Immature natural killer cell (primary cell): ENCODE measurements at regions not wholly inside any gene's neighbourhood (a gene's known extent, or its start where the extent isn't known, plus 50 kb on each side); places are given as distances from the start of the nearest gene placed in this dataset.

Source experiments
- DNase-seq, 3 donors: peaks; one replicate each; pipeline ENCODE4 v3.0.0; 2022; ENCODE audit warnings: mixed read lengths in 1 of 3
- H3K27ac Mint-ChIP-seq, 6 donors: one replicate each; pipeline ENCODE4 v1.8.0; 2020; ENCODE audit warnings: mixed read lengths in 6 of 6, mild to moderate bottlenecking in 5 of 6, inconsistent platforms in 4 of 6, moderate library complexity in 3 of 6
- H3K27me3 Mint-ChIP-seq, 3 donors: one replicate each; pipeline ENCODE4 v1.8.0; 2020 to 2021; ENCODE audit warnings: low read depth in 3 of 3, mild to moderate bottlenecking in 3 of 3, mixed read lengths in 3 of 3, moderate library complexity in 3 of 3, inconsistent platforms in 1 of 3
- H3K36me3 Mint-ChIP-seq, 3 donors: one replicate each; pipeline ENCODE4 v1.8.0; 2020; ENCODE audit warnings: mixed read lengths in 3 of 3, inconsistent platforms in 2 of 3, mild to moderate bottlenecking in 2 of 3
- H3K4me1 Mint-ChIP-seq, 2 donors: one replicate each; pipeline ENCODE4 v1.8.0; 2020; ENCODE audit warnings: inconsistent platforms in 2 of 2, mild to moderate bottlenecking in 2 of 2, mixed read lengths in 2 of 2, moderate library complexity in 1 of 2
- H3K4me3 Mint-ChIP-seq, 5 donors: one replicate each; pipeline ENCODE4 v1.8.0; 2020; ENCODE audit warnings: mild to moderate bottlenecking in 5 of 5, mixed read lengths in 5 of 5, inconsistent platforms in 3 of 5, moderate library complexity in 3 of 5
- H3K9me3 Mint-ChIP-seq, 6 donors: one replicate each; pipeline ENCODE4 v1.8.0; 2020; ENCODE audit warnings: mild to moderate bottlenecking in 6 of 6, mixed read lengths in 6 of 6, inconsistent platforms in 4 of 6, moderate library complexity in 3 of 6

DNA sequence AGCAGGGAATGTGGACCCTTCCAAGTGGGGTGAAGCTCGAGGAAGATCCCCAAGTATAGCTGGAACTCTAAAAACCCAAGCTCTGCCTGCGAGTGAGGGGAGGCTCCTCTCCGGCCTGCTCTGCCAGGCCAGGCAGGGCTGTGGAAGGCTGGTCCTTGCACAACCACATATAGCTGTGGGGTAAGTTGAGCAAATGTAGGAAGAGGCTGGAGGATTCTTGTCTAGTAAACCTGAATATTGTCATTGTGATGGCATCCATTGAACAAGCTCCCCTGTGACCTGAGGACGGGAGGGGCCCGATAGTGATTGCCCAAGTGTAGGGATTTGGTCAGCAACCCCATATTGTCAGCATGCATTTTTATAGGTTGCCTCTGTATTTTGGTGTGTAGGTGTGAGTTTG, 103.0 kb downstream of the ACKR3 start:
- peaks cover 5 to 18% (median 11%) of the 10 kb centered on the region in 3 donors for H3K27me3 Mint-ChIP-seq
- no peaks in the 10 kb centered on the region for H3K9me3 Mint-ChIP-seq

DNA sequence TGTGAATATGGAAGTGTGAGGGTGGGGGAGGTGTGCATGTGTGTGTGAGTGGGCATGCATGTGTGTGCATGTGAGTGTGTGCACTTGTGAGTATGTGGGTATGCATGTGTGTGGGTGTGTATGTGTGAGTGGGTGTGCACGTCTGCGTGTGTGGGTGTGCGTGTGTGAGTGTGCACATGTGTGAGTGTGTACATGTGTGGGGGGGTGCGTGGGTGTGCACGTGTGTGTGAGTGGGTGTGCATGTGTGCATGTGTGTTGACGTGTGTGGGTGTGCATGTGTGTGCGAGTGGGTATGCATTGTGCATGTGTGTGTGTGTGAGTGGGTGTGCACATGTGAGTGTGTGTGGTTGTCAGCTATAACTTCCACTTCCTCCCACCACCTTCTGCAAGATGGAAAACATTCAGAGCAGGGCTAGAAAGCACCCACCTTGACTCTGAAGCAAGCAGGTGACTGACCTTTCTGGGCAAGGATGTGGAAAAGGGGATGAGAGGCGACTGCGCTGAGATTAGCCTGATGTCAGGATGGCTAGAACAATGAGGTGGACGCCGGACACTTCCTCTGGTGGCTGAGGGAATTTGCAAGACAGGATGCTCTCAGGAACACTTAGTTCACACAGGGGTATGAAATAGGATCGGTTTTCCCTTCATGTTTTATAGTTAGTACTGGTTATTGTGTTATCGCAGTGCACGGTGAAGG, 103.6 kb downstream of the ACKR3 start:
- DNase-seq: no peak
- H3K36me3 Mint-ChIP-seq: no peaks in the 10 kb centered on the region
- H3K4me1 Mint-ChIP-seq: peaks cover 0 to 2% of the 10 kb centered on the region in 2 donors
- peaks cover 5 to 18% (median 8%) of the 10 kb centered on the region in 3 donors for H3K27me3 Mint-ChIP-seq
- H3K9me3 Mint-ChIP-seq: no peaks in the 10 kb centered on the region
- H3K4me3 Mint-ChIP-seq: no peak overlapping the region
- no peak overlapping the region for H3K27ac Mint-ChIP-seq

More for the DNA sequence above, 103.0 kb downstream of the ACKR3 start:
- Mint-ChIP-seq H3K36me3 (no peaks in the 10 kb centered on the region), H3K4me1 (peaks cover 0 to 2% of the 10 kb centered on the region in 2 donors), H3K27ac (no peak overlapping the region), H3K4me3 (no peak overlapping the region)
- DNase-seq: no peak

DNA sequence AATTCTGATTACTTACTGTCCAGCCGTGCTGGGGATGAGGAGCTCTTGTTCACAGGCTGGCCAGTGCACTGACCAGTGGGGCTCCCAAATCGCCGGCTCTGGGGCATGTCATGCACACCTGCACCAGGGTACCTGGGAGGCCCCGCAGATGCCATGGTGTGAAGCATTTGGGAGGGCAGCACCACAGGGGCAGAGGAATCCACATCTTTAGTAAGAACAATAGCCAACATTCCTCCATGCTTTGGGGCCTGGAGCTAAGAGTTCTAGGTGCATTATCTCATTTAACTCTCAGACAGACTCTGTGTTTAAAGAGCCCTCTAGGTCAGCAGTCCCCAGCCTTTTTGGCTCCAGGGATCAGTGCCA, 104.2 kb downstream of the ACKR3 start:
- no peak overlapping the region for H3K4me3 Mint-ChIP-seq
- no peaks in the 10 kb centered on the region for H3K36me3 Mint-ChIP-seq
- peaks cover 5 to 22% (median 8%) of the 10 kb centered on the region in 3 donors for H3K27me3 Mint-ChIP-seq
- H3K9me3 Mint-ChIP-seq: no peaks in the 10 kb centered on the region
- H3K27ac Mint-ChIP-seq: no peak overlapping the region
- peaks cover 0 to 2% of the 10 kb centered on the region in 2 donors for H3K4me1 Mint-ChIP-seq
- DNase-seq: no peak

DNA sequence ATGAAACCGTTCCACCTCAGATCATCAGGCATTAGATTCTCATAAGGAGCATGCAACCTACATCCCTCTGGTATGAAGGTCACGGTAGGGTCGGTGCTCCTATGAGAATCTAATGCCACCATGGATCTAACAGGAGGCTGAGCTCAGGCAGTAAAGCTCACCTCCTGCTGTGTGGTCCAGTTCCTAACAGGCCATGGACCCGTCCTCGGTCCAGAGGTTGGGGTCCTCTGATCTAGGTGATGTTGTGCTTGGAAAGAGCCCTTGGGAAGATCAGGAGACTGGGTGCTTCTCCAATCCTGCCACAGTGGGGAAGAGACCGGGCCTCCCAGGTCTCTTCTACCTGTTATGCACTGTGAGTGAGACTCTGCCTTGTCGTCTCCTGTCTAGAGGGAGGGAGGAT, 104.6 kb downstream of the ACKR3 start:
- Mint-ChIP-seq H3K9me3 (no peaks in the 10 kb centered on the region), H3K27me3 (peaks cover 5 to 25% (median 8%) of the 10 kb centered on the region in 3 donors), H3K4me1 (peaks cover 0 to 2% of the 10 kb centered on the region in 2 donors), H3K4me3 (no peak overlapping the region), H3K27ac (no peak overlapping the region), H3K36me3 (no peaks in the 10 kb centered on the region)
- no peak for DNase-seq

GRCh38 chr2:236674646-236675045, 105.0 kb downstream of the ACKR3 start:
- Mint-ChIP-seq H3K27me3 (peaks cover 5 to 25% (median 8%) of the 10 kb centered on the region in 3 donors), H3K36me3 (no peaks in the 10 kb centered on the region), H3K4me1 (peaks cover 0 to 2% of the 10 kb centered on the region in 2 donors), H3K9me3 (no peaks in the 10 kb centered on the region), H3K4me3 (no peak overlapping the region), H3K27ac (no peak overlapping the region)
- DNase-seq: no peak

DNA sequence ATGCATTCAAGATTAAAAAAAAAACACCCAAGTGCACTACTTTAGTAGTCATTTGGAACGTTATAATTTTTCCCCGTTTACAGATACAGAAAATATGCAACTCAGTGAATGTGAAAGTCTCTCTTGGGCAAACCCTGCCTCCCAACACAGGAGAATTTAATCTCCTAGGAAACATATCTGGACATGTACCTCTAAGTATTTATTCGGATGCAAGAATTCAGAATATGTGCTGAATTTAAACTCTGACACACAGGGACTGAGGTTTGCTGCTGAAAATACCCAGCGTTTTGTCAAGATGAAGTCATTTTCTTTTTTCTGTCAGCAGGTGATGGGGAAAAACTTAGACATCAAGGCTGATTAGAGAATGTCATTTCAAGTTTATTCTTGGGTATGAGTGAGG, 105.4 kb downstream of the ACKR3 start:
- no peaks in the 10 kb centered on the region for H3K9me3 Mint-ChIP-seq
- no peaks in the 10 kb centered on the region for H3K36me3 Mint-ChIP-seq
- peaks cover 0 to 2% of the 10 kb centered on the region in 2 donors for H3K4me1 Mint-ChIP-seq
- no peak overlapping the region for H3K4me3 Mint-ChIP-seq
- no peak overlapping the region for H3K27ac Mint-ChIP-seq
- H3K27me3 Mint-ChIP-seq: peaks cover 5 to 25% (median 10%) of the 10 kb centered on the region in 3 donors
- no peak for DNase-seq

DNA sequence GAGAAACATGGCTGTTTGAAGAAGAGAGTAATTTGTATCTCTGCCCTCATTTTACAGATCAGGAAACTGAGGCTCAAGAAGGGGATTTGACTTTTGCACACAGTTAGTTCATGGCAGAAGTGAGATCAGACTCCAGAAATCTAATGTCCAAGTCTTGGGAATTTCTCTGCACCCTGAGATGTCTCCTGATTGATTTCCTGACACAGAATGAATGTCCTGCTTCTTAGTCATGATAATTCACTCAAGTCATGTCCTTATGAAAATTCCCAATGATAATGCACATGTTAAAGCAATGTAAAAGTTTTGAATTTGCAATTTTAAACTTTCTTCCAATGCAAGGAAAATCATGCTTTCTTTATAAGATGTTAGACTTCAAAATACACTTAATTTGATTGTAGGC, 105.9 kb downstream of the ACKR3 start:
- no peak for DNase-seq
- peaks cover 5 to 24% (median 11%) of the 10 kb centered on the region in 3 donors for H3K27me3 Mint-ChIP-seq
- H3K27ac Mint-ChIP-seq: no peak overlapping the region

GRCh38 chr2:236676136-236676873, 106.7 kb downstream of the ACKR3 start:
- Mint-ChIP-seq H3K36me3 (no peaks in the 10 kb centered on the region), H3K27ac (no peak overlapping the region), H3K9me3 (no peaks in the 10 kb centered on the region), H3K27me3 (peaks cover 7 to 19% (median 11%) of the 10 kb centered on the region in 3 donors), H3K4me3 (no peak overlapping the region), H3K4me1 (peaks cover 0 to 2% of the 10 kb centered on the region in 2 donors)
- DNase-seq: no peak

More for the DNA sequence above, 105.9 kb downstream of the ACKR3 start:
- no peaks in the 10 kb centered on the region for H3K9me3 Mint-ChIP-seq
- no peaks in the 10 kb centered on the region for H3K36me3 Mint-ChIP-seq
- no peak overlapping the region for H3K4me3 Mint-ChIP-seq
- peaks cover 0 to 2% of the 10 kb centered on the region in 2 donors for H3K4me1 Mint-ChIP-seq

- DNase-seq: no peak
- H3K4me1 Mint-ChIP-seq: peaks cover 0 to 2% of the 10 kb centered on the region in 2 donors
- H3K36me3 Mint-ChIP-seq: no peaks in the 10 kb centered on the region
- no peaks in the 10 kb centered on the region for H3K9me3 Mint-ChIP-seq
- no peak overlapping the region for H3K27ac Mint-ChIP-seq
- H3K4me3 Mint-ChIP-seq: no peak overlapping the region
- peaks cover 7 to 15% (median 10%) of the 10 kb centered on the region in 3 donors for H3K27me3 Mint-ChIP-seq
Measured at GRCh38 chr2:236677368-236677767, 107.7 kb downstream of the ACKR3 start.

DNA sequence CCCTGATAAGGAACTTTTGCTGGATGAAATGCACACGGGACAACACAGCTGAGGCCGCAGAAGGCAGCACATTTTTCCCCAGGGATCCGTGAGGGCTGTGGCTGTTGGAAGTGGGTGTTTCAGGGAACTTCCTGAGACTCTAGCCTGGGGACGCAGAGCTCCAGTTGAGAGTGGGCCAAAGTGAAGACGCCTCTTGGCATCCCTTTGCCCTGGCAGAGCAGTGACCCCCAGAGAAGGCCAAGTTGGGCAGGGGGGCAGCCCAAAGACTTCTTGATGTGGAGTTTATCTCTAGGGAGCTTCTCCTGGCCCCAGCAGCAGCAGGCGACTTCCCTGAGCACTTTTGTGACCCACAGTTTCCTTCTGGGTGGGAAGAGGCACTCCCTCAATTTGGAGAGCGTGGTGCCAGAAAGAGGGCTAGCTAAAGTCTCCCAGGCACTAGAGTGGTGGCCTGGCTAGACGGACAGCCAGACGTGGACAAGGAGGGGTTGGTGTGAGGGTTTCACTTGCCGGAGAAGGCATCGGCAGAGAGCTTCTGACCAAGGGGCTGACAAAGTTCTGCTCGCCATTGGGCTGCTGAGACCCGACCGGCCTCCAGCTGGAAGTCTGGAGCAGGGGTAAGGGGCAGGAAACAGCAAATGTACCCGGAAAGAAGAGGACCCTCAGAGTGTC, 108.8 kb downstream of the ACKR3 start:
- DNase-seq: no peak
- Mint-ChIP-seq H3K4me3 (no peak overlapping the region), H3K9me3 (no peaks in the 10 kb centered on the region), H3K27me3 (peaks cover 8 to 10% (median 8%) of the 10 kb centered on the region in 3 donors), H3K36me3 (no peaks in the 10 kb centered on the region), H3K4me1 (no peaks in the 10 kb centered on the region), H3K27ac (no peak overlapping the region)

GRCh38 chr2:236679884-236680860, 110.5 kb downstream of the ACKR3 start:
- DNase-seq: no peak
- H3K36me3 Mint-ChIP-seq: no peaks in the 10 kb centered on the region
- no peak overlapping the region for H3K4me3 Mint-ChIP-seq
- no peaks in the 10 kb centered on the region for H3K9me3 Mint-ChIP-seq
- peaks cover 5 to 14% (median 8%) of the 10 kb centered on the region in 3 donors for H3K27me3 Mint-ChIP-seq
- no peaks in the 10 kb centered on the region for H3K4me1 Mint-ChIP-seq
- H3K27ac Mint-ChIP-seq: no peak overlapping the region

DNA sequence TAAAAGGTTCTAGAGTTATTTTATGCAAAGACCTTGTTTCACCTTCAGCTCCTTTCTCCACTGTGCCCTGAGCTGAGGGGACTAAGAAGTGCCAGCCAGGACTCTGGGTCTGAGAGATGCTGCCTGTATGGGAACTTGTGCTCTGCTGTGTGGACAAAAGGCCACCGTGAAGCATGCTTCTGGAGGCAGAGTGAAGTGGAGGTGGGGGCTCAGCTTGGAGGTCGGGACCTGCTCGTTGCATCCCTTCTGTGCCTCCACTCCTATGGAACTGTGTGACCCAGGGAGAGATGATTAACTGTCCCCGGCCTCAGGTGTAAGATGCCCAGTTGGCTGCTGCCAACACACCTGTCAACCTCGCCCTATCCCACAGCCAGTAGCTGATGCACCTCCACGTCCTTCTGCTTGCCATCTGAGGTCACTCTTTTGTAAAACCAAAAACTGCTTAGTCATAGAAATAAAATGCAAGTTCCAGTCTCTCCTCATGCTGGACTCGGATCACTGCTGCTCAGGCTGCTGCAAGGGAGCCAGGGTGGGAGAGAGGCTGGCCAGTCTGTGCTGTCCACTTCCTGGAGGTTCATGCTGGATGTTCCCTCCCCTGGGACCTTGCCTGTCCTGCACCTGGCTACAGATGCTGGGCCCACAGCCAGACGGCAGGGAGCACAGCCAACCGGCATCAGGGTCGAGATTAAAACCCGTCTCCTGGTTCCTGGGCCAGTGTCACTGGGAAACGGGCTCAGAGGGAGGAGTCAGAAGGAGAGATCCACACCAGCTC, 113.2 kb downstream of the ACKR3 start:
- H3K4me1 Mint-ChIP-seq: no peaks in the 10 kb centered on the region
- H3K27me3 Mint-ChIP-seq: peaks cover 3 to 11% (median 3%) of the 10 kb centered on the region in 3 donors
- no peak overlapping the region for H3K4me3 Mint-ChIP-seq
- H3K9me3 Mint-ChIP-seq: no peaks in the 10 kb centered on the region
- DNase-seq: no peak
- no peaks in the 10 kb centered on the region for H3K36me3 Mint-ChIP-seq
- no peak overlapping the region for H3K27ac Mint-ChIP-seq
